Keratinocyte (primary cell): ENCODE measurements at regions not wholly inside any gene's neighbourhood (a gene's known extent, or its start where the extent isn't known, plus 50 kb on each side); places are given as distances from the start of the nearest gene placed in this dataset.

Experiments used
- CTCF ChIP-seq, 3 experiments: IDR thresholded peaks in 1 of 3; conservative IDR thresholded peaks in 1 of 3; optimal IDR thresholded peaks in 1 of 3; 2 replicates in 2 of 3; 3 replicates in 1 of 3; pipeline versions ENCODE3 to v1.5.1; 2011; ENCODE audit warnings: low read length in 3 of 3, mild to moderate bottlenecking in 3 of 3, moderate library complexity in 2 of 3, control low read depth in 1 of 3, inconsistent platforms in 1 of 3; ENCODE audit not compliant: insufficient read depth in 2 of 3; ENCODE audit errors: extremely low read depth in 1 of 3
- EZH2 ChIP-seq: IDR thresholded peaks from one replicate; pipeline ENCODE4 v1.6.1; 2012; ENCODE audit warnings: inconsistent platforms, mild to moderate bottlenecking, low read length, moderate library complexity

- TF ChIP-seq CTCF (optimal IDR thresholded peaks at IDR 0.05 in 1 of 3, IDR thresholded peaks at IDR 0.05 in 1 of 3, conservative IDR thresholded peaks at IDR 0.05 in 1 of 3; ENCODE audit: extremely low read depth in 1 of 3, insufficient read depth in 2 of 3, low read length in 3 of 3) (no peak), EZH2 (no peak)
Measured at GRCh38 chr2:193549661-193550060, 1354.9 kb upstream of the TMEFF2 start.
